ENCODE measurements at regions not wholly inside any gene's neighbourhood (a gene's known extent, or its start where the extent isn't known, plus 50 kb on each side); places are given as distances from the start of the nearest gene placed in this dataset.

DNA sequence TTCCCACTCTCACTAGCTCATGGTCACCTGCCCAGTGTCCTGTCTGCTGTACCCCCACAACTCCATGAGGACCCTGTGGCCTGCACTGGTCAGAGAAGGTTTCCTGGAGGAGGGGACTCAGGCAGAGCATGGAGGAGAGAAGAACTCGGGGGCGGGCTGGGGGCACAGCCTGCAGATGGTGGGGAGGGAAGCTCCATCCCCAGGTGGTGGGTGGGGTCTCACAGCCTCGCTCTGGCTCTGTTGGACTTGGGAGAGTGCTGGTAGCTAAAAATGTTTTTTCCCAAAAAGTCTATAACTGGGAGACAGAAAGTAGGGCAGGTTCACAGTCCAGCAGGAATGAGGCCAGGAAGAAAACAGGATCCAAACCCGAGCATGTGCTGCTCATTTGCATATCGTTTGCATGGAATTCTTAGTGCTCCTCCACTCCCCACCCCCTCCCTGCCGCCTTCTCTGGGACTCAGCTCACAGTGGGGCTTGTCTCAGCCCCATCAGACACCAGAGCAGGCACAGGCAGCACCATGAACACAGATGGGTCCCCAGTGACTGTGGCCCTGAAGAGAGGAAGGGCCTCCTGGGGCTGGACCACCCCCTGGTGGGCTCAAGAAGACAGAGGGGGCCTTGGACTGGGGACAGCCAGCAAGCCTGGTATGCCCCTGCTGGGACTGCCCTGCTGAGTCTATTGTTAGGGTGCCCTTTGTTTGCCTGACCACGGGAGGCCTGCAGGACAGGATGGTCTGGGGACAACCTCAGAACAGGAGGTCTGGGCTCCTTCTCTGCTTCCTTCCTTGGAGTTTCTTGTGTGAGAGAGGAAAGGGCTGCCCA is 67.0 kb upstream of the SFSWAP start (continued):
- no peak for TF ChIP-seq CTBP2 (IDR thresholded peaks at IDR 0.05; ENCODE audit: borderline replicate concordance, insufficient read depth, insufficient read length, low read length)
- TF ChIP-seq YY1 (IDR thresholded peaks at IDR 0.05; ENCODE audit: low read depth, low read length) = no peak

All from H1 (cell line).